ENCODE measurements at regions not wholly inside any gene's neighbourhood (a gene's known extent, or its start where the extent isn't known, plus 50 kb on each side); places are given as distances from the start of the nearest gene placed in this dataset.

DNA sequence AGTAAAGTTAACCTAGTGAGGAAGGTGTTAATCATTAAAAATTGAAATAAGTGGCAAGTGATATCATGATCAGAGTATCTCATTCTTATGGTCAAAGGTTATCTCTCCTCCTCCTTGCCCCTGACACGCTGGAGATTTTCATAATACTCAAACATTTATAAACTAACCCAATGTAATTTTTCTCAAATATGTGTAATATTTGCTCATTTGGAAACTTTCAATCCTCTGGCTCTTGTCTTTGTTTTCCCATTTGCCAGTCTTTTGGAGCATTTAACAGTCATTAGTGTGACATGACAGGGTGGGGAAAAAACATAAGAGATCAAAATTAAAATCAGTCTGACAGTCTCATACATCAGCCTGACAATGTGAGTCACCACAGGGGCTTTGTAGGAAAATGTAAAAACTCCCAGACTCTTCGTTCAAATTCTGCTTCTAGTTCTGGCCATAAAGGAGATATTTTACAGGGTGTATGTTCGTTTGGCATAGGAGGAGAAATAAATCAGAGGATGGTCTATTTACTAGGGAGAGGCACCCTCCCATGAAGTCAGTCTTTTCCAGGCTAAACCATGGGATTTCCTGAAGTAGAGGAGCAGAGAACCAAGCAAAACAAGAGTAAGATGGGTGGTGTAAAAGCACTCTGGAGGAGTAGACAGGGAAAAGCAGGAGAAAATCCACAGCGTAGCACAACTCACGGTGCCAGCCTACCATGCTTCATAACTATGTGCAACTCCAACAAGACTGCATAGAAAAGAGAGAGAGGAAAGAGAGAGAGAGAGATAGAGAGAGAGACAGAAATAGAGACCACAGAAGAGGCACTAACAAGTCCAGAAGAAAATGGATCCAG, 369.2 kb upstream of the PDE3A start:
- Histone ChIP-seq H3K4me1 (ENCODE audit: insufficient read depth, low read length, poor library complexity, severe bottlenecking) (no peaks in the 10 kb centered on the region), H3K9me2 (ENCODE audit: insufficient read depth, low read length) (no peaks in the 10 kb centered on the region), H2AFZ (ENCODE audit: low read length) (no peak overlapping the region), H3K9me3 (ENCODE audit: low read length) (no peaks in the 10 kb centered on the region), H3K27ac (ENCODE audit: low read depth, low read length, poor library complexity, severe bottlenecking) (no peak overlapping the region), H3K79me2 (ENCODE audit: insufficient read depth, low read depth, low read length) (no peaks in the 10 kb centered on the region), H3K36me3 (ENCODE audit: insufficient read depth, low read length) (no peaks in the 10 kb centered on the region), H4K20me1 (ENCODE audit: insufficient read depth, low read length) (no peaks in the 10 kb centered on the region), H3K4me2 (ENCODE audit: low read length) (no peak overlapping the region), H3K4me3 (ENCODE audit: low read depth, low read length, poor library complexity, severe bottlenecking) (no peak overlapping the region)
- POLR2A ChIA-PET: no interaction called here
- intact Hi-C loops (cut with micrococcal nuclease; ENCODE audit: unreplicated experiment): no loop called here
- no peak for TF ChIP-seq EZH2phosphoT487 (IDR thresholded peaks at IDR 0.05; ENCODE audit: borderline replicate concordance, low read depth, low read length)
- TF ChIP-seq, protein P1, sequence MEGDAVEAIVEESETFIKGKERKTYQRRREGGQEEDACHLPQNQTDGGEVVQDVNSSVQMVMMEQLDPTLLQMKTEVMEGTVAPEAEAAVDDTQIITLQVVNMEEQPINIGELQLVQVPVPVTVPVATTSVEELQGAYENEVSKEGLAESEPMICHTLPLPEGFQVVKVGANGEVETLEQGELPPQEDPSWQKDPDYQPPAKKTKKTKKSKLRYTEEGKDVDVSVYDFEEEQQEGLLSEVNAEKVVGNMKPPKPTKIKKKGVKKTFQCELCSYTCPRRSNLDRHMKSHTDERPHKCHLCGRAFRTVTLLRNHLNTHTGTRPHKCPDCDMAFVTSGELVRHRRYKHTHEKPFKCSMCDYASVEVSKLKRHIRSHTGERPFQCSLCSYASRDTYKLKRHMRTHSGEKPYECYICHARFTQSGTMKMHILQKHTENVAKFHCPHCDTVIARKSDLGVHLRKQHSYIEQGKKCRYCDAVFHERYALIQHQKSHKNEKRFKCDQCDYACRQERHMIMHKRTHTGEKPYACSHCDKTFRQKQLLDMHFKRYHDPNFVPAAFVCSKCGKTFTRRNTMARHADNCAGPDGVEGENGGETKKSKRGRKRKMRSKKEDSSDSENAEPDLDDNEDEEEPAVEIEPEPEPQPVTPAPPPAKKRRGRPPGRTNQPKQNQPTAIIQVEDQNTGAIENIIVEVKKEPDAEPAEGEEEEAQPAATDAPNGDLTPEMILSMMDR (conservative IDR thresholded peaks at IDR 0.05; ENCODE audit: low read length): no peak
- CTCF ChIA-PET (ENCODE audit: unreplicated experiment): no interaction called here
- no peak for DNase-seq (ENCODE audit: low spot score)
- no TSS peak for BruUV-seq (replicated peaks)

GRCh38 chr12:19999805-20000138, 368.6 kb upstream of the PDE3A start:
- TF ChIP-seq, protein P1 (conservative IDR thresholded peaks at IDR 0.05; ENCODE audit: low read length): no peak
- TF ChIP-seq EZH2phosphoT487 (IDR thresholded peaks at IDR 0.05; ENCODE audit: borderline replicate concordance, low read depth, low read length): no peak
- H3K36me3 ChIP-seq (ENCODE audit: insufficient read depth, low read length): no peaks in the 10 kb centered on the region
- no peak overlapping the region for H3K4me3 ChIP-seq (ENCODE audit: low read depth, low read length, poor library complexity, severe bottlenecking)
- ChIA-PET CTCF (ENCODE audit: unreplicated experiment) (no interaction called here), POLR2A (no interaction called here)
- no peaks in the 10 kb centered on the region for H3K79me2 ChIP-seq (ENCODE audit: insufficient read depth, low read depth, low read length)
- H3K9me3 ChIP-seq (ENCODE audit: low read length): no peaks in the 10 kb centered on the region
- H3K9me2 ChIP-seq (ENCODE audit: insufficient read depth, low read length): no peaks in the 10 kb centered on the region
- no peak overlapping the region for H3K27ac ChIP-seq (ENCODE audit: low read depth, low read length, poor library complexity, severe bottlenecking)
- no peaks in the 10 kb centered on the region for H4K20me1 ChIP-seq (ENCODE audit: insufficient read depth, low read length)
- no TSS peak for BruUV-seq (replicated peaks)
- H2AFZ ChIP-seq (ENCODE audit: low read length): no peak overlapping the region
- H3K4me2 ChIP-seq (ENCODE audit: low read length): no peak overlapping the region
- intact Hi-C loops (cut with micrococcal nuclease; ENCODE audit: unreplicated experiment): no loop called here
- no peaks in the 10 kb centered on the region for H3K4me1 ChIP-seq (ENCODE audit: insufficient read depth, low read length, poor library complexity, severe bottlenecking)
- DNase-seq (ENCODE audit: low spot score): no peak

- no TSS peak for BruUV-seq (replicated peaks)
- Histone ChIP-seq H3K79me2 (ENCODE audit: insufficient read depth, low read depth, low read length) (no peaks in the 10 kb centered on the region), H3K36me3 (ENCODE audit: insufficient read depth, low read length) (no peaks in the 10 kb centered on the region), H3K27ac (ENCODE audit: low read depth, low read length, poor library complexity, severe bottlenecking) (no peak overlapping the region), H3K4me2 (ENCODE audit: low read length) (no peak overlapping the region), H3K4me1 (ENCODE audit: insufficient read depth, low read length, poor library complexity, severe bottlenecking) (no peaks in the 10 kb centered on the region), H3K9me2 (ENCODE audit: insufficient read depth, low read length) (no peaks in the 10 kb centered on the region), H2AFZ (ENCODE audit: low read length) (no peak overlapping the region), H3K4me3 (ENCODE audit: low read depth, low read length, poor library complexity, severe bottlenecking) (no peak overlapping the region), H4K20me1 (ENCODE audit: insufficient read depth, low read length) (no peaks in the 10 kb centered on the region), H3K9me3 (ENCODE audit: low read length) (no peaks in the 10 kb centered on the region)
- TF ChIP-seq EZH2phosphoT487 (IDR thresholded peaks at IDR 0.05; ENCODE audit: borderline replicate concordance, low read depth, low read length): no peak
- TF ChIP-seq, protein P1 (conservative IDR thresholded peaks at IDR 0.05; ENCODE audit: low read length): no peak
- no peak for DNase-seq (ENCODE audit: low spot score)
- ChIA-PET CTCF (ENCODE audit: unreplicated experiment) (no interaction called here), POLR2A (no interaction called here)
- intact Hi-C loops (cut with micrococcal nuclease; ENCODE audit: unreplicated experiment): no loop called here
Observed at GRCh38 chr12:20000229-20000849, 368.0 kb upstream of the PDE3A start.
